GM19043 (cell line): ENCODE measurements at regions not wholly inside any gene's neighbourhood (a gene's known extent, or its start where the extent isn't known, plus 50 kb on each side); places are given as distances from the start of the nearest gene placed in this dataset.

Source experiments
- ATAC-seq: cut with Tn5 transposase; IDR thresholded peaks from one replicate; pipeline ENCODE4 v1.9.1; 2021; ENCODE audit warnings: low read depth; ENCODE audit not compliant: unreplicated experiment

DNA sequence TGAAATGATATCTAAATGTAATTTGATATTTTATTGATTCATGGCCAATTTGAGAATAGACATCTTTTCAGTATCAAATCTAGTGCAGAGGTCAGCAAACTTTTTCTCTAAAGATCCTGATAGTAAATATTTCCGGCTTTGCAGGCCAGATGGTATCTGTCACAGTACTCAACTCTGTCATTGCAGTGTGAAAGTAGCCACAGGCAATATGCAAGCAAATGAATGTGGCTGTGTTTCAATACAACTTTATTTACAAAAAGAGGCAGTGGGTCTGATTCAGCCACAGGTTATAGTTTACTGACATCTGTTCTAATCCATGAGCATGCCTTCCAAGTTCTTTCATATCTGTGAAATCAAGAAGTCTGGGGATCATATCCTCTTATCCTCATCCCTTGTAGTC lies 221.2 kb downstream of the PRDM2 start:
- no peak for ATAC-seq

DNA sequence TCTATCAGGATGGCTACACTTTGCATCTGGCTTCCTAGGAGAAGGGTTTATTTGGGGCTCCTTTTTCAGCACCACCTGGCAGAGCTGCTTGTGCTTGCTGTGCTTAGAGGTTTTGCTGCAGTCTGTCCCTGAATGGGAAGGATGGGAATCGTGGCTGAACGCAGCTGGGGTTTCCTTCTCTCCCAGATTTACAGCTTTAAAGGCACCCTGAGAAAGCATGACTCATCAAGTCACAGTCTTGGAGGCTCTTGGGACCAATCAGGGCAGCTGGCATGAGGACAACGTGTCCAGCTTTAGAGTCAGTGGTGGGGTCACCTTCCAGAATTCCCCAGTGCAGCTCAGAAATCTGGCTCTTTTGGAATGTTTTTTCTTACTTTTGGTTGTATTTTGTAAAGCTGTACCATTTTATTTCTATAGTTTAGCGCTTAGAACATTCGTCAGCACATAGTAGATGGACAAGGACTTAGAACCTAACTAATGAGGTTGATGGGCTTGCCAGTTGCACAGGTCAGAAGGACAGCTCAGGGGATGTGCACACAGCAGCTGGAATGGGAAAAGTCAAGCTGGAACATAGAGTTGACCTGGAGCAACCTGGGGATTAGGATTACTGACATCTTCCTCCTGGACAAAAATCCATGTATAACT lies 222.6 kb downstream of the PRDM2 start:
- no peak for ATAC-seq

DNA sequence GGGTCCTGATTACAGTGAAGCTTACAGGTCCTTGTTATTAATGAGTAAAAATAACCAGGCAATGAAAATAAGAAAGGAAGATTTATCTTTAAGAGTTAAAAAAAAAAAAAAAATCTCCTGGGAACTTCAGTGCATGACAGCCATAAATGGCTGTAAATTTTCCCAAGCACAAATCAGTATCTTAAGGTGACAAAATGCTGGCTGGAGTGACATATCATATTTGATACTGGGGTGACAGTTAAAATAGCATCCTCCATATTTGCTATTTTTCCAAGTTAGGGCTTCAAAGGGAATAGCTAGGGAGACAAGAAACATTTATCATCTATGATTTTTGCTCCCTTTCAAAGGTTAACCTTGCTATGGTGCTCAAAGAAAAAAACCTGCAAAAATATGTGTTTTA lies 226.6 kb downstream of the PRDM2 start:
- no peak for ATAC-seq

DNA sequence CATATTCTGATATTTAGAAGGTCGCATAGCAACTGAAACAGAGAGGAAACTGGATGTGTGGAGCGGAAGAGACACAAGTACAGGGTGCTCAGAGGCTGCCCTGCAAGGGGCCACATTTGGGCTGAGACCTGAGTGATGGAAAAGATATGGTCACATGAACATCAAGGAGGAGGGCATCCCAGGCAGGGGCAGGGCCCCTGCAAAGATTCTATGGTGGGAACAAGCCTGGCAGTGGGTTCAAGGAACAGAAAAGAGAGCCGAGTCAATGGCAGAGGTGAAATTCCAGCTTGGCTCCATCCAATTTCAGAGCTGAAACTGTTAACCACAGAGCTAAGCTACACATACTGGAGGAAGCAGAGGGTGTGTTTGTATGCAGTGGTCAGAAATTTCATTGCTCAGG lies 227.7 kb downstream of the PRDM2 start:
- ATAC-seq: no peak

DNA sequence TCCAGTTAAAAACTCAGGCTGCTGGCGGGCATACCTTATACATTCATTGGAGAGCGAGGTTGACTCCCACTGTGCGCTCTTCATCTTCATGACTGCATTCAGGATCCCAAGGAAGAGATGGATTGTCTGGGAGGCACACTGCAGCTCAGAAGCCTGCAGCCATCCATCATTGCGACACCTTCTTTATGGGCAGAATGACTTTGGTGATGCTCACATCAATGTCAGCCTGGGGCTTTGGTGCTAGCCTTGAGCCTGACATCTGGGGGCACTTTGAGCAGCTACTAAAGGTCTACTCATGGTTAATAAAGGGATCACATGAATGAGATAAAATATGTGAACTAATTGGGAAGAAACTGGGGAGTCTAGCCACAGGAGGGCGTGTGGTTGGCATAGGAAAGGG lies 229.3 kb downstream of the PRDM2 start:
- no peak for ATAC-seq

DNA sequence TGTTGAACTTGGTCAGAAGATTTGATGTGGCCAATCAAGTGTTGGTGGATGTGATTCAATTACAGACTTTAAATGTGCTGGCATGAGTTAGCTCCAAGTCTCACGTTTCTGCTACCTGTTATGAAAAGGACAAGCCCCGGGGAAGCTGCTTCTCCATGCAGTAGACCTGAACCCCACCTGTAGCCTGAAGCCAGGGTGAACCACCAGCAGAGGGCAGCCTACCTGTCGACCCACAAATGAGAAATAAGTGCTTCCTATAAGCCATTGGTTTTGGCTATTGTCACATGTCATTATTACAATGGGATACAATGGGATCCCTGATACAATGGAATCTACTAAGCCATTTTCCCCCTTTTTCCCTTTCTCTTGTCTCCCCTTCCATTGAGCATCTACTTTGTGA lies 230.2 kb downstream of the PRDM2 start:
- no peak for ATAC-seq

DNA sequence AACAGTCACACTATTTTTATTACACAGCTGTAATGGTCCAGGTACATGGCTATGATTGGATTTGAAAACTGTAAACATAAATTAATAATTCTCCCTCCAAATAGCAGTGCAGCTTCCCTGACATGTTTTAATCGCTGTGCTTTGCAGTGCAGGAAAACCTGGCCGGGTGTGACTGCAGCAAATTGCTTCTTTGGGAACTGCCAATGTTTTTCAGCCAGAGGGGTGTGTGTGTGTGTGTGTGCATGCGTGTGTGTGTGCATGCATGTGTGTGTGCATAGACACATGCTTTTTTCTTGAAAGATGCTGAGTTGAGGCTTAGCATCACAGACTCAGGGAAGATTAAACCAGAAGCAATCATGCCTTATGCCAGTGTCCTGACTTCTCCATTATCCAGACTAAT lies 231.2 kb downstream of the PRDM2 start:
- ATAC-seq: no peak

DNA sequence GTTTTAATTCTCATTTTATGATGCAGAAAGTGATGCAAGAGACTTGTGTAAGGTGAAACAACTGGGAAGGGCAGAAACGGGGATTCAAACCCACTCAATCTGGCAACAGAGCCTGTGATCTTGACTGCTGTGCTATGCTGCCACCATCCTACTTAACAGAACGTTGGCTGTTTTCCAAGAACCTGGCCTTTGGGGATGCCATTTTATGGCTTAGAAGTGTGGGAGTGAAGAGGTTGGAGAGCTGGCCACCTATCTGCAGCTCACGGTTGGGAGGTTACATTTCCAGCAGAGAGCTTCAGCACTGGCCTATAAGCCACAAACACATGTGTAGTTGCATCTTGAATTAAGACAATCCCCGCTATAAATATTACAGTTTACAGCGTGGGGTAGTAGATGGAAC lies 235.3 kb downstream of the PRDM2 start:
- ATAC-seq: no peak

DNA sequence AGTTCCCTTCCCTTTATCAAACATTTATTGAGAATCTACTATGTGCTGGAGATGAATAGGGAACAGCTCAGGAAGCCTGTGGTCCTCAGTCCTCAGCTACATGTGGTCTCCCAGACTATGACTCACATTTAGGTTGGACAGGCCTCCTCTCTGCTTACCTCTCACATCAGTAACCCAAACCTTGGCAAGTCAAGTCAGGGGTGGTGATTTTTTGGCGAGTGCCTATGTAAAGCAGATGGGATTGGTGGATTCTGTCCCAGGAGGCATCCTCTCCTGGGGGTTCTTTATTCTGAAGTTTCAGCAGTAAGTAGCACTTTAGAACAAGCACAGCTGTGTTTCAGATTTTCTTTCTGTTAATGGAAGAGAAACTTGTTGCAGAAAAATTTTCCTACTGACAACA lies 241.3 kb downstream of the PRDM2 start:
- no peak for ATAC-seq

DNA sequence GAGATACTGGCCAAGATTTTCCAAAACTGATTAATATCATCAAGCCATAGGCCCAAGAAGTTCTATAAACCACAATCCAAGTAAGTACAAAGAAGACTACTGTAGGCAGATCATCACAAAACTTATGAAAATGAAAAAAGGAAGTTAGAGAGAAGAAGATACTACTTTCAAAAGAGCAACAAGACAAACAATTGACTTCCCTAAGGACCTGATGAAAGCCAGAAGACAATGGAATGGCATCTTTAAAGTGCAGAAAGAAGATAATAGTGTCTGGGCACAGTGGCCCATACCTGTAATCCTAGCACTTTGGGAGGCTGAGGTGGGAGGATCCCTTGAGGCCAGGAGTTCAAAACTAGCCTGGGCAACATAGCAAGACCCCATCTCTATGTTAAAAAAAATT lies 243.1 kb downstream of the PRDM2 start:
- no peak for ATAC-seq

DNA sequence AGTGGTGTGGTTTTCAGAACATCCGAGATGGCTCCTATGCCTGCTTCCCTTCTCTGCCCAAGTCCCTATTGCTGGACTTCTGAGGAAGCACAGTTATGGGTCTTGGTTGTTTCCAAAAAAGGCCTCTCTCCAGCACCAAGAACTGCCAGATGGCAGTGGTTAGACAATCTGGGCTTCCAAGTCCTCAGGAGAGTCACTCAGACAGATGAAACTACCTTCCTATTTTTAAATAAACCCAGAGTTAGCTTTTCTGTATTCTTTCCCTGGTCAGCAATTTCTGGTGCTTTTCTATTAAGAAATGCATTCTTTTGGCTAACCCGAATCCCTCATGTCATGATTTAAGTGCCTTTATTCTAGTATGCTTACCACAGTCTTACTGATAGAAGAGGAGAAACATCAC lies 245.9 kb downstream of the PRDM2 start:
- ATAC-seq: no peak

DNA sequence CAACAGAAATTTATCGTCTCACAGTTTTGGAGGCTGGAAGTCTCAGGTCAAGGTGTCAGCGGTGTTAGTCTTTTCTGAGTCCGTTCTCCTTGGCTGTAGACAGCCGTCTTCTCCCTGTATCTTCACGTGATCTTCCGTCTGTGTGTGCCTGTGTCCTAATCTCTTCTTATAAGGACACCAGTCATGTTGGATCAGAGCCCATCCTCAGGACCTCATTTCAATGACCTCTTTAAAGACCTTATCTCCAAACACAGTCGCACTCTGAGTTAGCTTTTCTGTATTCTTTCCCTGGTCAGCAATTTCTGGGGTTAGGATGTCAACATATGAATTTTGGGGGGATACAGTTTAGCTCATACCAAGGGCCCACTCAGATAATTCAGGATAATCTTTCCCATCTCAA lies 247.7 kb downstream of the PRDM2 start:
- no peak for ATAC-seq

DNA sequence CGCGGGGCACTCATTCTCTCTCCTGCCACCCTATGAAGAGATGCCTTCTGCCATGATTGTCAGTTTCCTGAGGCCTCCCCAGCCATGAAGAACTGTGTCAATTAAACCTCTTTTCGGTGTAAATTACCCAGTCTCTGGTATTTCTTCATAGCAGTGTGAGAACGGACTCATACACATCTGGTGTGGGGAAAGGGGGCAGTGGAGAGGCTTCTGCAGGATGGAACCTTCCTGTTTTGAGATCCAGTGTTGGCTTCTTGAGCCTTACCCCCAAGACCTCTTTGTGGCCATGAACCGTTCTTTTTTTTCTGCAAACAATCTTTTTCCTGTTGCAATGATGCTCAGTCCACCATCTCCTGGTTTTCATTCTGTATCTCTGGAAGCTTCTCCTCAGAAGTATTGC lies 248.4 kb downstream of the PRDM2 start:
- ATAC-seq: no peak

DNA sequence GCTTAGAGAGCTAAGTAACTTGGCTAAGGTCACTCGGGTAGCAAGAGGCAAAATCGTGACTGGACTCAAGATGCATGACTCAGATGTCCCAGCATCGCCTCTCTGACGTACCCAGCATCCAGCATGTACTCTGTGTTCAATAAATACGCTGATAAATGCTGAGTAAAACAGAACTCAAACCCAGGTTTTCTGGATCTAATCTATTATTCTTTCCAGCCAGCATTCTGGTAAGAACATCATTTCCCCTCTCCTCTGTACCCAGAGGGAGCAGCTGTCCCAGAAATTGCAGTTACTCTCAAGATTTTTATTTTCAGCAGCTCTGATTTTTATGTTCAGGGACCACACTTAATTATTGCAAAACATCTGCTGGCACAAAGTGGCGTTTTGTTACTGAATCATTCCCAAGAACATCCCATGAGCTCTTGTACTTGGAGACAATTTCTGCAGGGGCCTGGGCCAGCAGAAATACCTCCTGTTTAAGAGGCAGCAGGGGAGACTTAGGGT lies 249.0 kb downstream of the PRDM2 start:
- no peak for ATAC-seq

DNA sequence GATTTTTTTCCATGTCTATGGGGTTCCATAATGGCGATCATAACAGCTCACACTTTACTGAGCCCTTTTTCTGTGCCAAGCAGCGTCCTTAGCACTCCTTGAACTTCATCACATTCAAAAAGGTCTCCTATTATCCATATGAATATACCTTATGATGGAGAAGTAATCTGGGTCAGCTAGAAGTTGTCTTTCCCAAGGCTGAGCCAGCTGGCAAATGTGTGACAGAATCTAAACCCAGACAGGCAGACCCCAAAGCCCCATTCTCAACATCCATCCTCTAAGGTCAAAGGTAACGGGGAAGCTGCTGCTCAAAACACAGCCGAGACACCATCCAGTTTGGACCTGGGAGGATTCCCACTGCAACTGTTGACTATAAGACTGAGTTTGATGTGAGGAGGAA lies 249.6 kb downstream of the PRDM2 start:
- ATAC-seq: no peak

DNA sequence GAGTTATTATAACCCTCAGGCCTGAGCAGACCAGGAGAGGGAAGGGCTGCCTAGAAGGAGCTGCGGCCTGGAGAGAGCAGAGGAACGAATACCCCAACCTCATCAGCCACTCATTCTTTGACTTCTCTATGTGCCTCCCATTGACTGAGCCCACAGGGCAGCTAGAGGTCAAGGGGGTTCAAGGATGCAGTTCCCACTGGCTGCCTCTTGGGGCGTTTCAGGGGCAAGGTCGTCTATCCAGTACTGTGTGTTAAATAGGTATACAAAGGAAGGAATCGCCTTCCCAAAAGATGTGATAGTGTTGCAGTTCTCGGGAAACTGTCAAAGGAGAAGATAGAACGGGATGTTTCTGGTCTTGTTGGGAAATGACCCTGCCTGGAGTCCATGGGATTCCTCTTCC lies 250.6 kb downstream of the PRDM2 start:
- ATAC-seq: no peak

DNA sequence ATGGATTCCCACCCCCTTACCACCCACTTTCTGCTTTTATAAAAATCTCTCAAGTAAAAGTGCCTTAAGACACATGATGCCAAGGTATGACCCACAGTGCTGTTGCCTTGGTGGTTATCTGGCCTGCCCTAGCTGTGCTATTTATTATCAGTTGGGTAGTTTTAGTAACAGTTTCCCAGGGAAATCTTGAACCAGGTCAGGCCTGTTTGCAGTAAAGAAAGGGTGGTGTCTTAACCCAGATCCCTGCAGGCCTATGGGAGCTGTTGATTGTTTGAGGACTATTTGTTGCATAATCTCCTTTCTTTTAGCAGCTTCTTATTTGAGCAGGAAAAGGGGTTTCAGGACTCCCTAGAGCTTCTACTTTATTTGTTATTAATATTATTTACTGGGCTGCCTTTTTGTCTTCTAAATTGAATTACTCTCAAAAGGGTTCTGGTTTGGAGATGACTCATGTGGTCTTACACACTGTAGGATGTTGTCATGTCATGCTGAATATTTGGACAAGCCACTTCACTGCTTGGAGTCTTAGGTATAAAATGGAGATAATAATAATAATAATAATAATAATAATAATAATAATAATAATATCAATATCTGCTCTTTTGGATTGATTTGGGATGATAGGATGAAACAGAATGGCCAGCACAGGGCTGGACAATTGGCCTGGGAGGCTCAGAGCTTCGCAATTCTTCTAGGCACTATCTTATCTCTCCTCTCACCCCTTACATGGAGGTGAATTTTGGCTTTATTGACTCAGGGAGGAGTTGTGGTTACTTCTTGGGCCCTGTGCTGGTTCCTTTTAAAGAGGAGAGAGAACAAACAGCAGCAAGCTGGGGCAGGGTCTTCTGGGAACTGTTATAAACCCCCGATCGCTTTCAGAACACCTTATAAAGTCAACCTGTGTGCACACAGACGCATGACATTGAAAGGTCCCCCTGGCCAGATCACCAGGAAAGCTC lies 252.1 kb downstream of the PRDM2 start:
- ATAC-seq: no peak

DNA sequence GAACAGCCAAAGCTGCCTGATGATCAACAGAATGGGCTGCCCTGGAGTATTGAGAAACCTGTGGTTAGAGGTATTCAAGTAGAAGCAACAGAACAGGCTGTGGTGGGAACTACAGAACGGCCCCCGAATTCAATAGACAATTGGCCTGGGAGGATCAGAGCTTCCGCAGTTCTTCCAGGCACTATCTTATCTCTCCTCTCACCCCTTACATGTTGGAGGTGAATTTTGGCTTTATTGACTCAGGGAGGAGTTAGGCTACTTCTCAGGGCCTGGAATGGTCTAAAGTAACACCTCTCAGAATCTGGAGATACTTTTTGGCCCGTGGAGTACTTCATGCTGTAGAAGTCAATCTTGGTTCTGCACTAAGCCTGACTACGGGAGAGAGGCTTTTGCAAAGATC lies 253.0 kb downstream of the PRDM2 start:
- ATAC-seq: no peak

DNA sequence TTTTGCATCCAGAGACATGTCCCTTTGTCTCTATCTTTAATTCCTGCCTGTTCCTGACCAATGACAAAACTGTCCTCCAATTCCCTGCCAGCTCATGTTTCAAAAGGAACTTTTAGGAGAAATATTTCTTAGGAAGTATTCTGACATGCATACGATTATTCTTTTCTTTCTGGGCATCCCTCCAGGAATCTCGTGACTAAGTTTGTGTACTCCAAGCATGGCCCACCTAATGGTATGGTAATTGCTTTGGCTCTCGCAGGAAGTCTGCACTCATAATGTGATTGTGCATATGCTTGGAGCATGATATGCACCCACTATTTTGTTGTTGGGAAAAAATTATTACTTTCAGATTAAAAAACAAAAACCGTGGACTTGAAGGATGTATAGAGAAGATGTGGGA lies 256.4 kb downstream of the PRDM2 start:
- no peak for ATAC-seq

DNA sequence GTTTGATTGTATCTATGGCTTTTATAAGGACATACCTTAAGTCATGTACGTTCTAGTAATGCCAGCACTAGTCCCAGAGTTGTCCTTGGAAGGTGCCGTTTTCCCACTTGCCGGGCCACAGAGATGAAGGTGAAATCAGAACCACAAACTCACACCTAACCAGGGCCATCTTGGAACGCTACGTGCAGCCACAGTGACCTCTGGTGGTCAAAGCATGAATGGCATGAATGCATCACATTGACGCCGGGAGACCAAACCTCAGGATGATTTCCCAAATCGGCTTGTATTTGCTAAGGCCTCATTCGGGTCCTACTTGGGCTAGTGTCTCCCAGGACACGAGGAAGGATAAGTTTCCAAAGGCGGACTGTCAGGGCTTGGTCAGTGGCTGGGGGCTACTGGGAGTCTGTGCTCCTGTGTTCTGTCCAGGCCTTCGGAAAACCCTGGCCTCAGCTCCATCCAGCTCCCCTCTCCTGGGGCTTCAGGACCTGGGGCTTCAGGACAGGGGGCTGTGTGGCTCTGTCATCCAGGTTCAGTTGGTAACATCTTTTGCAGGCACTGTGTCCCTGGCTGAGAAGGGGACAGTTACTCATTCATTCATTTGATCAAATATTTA lies 260.5 kb downstream of the PRDM2 start:
- ATAC-seq: no peak

DNA sequence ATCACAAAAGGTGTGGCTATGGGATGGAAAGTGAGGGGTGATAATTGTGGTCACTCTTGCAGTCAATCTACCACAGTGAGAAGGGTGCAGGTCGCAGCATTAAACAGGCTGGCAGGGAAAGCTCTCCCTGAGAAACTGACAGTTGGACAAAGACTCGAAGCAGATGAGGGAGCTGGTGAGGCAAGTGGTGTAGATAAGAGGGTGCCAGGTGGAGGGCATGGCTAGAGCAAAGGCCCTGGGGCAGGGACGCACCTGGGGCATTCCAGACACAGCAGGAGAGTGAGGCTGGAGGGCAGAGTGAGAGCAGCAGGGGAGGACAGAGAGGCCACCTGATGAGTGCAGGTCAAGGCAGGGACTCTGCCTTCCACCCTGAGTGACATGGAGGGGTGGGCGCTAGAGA lies 264.8 kb downstream of the PRDM2 start:
- no peak for ATAC-seq
